WI38 (cell line): ENCODE measurements at regions not wholly inside any gene's neighbourhood (a gene's known extent, or its start where the extent isn't known, plus 50 kb on each side); places are given as distances from the start of the nearest gene placed in this dataset.
A peak's percentile ranks its signal among the peaks of the same experiment; 100 is the strongest.

Experiments
- H3K4me3 ChIP-seq: 2 replicates; pipeline ENCODE4 v1.5.1; 2011; ENCODE audit warnings: low read depth, mild to moderate bottlenecking, control low read depth, low read length
- CTCF ChIP-seq: IDR thresholded peaks from 2 replicates; pipeline ENCODE4 v1.5.1; 2012; ENCODE audit warnings: low read depth, mild to moderate bottlenecking, control low read depth, low read length

DNA sequence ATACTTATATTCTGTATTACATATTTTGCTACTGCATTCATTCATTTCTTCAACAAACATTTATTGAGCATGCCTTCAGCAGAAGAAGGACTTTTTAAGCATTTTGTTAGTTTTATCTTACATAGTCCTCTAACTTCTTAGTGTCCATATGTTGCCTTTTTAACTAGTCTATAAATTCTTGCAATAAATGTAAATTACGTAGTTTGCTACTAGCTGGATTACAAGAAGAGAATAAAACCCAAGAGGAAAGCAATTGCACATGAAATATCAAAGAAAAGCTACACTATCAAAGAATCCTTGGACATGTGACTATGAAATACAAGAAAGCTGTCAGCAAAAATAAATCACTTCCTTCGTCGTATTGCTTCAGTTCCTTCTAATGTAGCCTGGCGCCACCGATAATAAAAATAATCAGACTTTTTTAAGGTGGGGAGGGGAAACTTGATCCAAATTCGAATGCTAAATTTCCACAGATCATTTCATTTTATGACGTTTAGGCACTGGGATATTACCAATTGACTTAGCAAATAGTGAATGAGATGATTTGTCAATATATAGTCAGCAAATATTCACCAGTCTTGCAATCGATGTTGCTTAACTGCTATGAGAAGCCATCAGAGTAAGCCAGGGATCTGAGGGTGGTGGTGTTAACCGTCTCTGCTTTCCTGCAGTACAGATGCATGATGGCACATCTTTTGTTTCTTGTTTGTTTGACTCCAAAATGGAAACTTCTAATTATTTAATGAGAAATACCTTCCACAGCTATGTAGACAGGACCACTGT lies 258.7 kb upstream of the EXOC2 start:
- no peak for TF ChIP-seq CTCF

DNA sequence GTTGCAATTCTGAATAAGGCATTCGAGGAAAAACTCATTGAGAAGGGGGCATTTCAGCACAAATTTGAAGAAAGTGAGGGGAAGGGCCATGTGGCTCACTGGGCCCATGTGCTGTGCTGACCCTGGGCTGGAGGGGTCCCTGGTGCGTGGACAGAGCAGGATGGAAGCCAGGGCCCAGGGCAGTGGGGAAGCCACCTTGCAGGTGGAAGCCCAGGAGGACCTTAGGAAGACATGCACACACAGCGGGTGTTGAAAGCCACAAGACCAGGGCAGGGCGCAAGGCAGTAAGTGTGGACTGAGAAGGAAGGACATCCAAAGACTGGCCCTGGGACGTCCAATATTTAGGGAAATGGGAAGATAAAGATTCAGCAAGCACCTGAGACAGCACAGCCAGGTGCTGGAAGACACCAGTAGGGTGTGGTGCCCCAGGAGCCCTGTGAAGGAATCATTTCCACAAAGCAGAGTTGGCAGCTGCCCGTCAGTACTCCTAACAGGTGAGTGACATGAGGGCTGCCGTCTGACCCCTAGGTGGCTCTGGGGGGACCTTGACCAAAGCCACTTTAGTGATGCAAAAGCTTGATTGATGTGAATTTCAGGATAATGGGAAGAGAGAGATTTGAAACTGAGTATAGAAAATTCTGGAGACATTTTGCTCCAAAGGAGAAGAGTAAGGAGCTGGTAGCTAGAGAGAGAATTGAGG lies 254.4 kb upstream of the EXOC2 start:
- TF ChIP-seq CTCF: no peak
- H3K4me3 ChIP-seq: no peak overlapping the region

More for the DNA sequence above, 258.7 kb upstream of the EXOC2 start:
- H3K4me3 ChIP-seq: no peak overlapping the region

GRCh38 chr6:946546-946945 lies 253.6 kb upstream of the EXOC2 start:
- no peak overlapping the region for H3K4me3 ChIP-seq
- TF ChIP-seq CTCF: no peak

DNA sequence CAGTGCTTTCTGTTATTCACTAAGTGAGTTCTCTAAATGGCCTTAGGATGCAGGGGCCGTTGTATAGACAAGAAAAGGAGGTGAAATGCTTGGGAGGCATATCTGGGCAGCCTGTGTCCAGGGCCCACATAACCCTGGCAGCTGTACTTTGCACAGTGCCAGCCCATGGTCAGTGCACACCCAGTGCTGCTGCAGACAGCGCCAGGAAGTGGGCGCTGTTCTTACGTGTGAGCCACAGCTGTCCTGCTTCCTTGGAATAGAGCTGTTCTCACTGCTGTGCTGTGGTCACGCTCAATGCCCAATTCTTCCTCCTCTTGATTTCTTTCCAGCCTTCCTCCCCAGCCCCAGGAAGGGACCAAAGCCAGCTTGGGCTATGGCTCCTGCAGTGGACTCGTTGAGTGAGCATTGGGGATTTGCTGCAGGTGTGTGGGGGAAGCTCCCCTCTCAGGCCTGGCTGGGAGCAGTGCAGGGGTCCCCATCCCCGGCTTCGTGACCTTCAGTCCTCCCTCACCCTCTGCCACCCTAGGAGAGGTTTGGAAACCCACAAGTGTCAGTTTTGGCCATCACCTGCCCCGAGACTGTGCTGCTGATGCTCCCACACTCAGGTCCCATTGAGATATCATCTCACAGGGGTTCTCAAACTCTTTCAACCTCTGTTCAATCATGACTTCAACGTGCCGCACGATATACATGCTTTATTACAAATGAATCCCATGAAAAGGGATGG lies 246.8 kb upstream of the EXOC2 start:
- H3K4me3 ChIP-seq: no peak overlapping the region
- TF ChIP-seq CTCF: peak; percentile 8; the same call in 1 of the 2 replicates

- H3K4me3 ChIP-seq: no peak overlapping the region
- no peak for TF ChIP-seq CTCF
Observed at GRCh38 chr6:938916-939315, 246.0 kb upstream of the EXOC2 start.

GRCh38 chr6:938271-938905 lies 245.4 kb upstream of the EXOC2 start:
- no peak for TF ChIP-seq CTCF
- H3K4me3 ChIP-seq: no peak overlapping the region
